ENCODE measurements at regions not wholly inside any gene's neighbourhood (a gene's known extent, or its start where the extent isn't known, plus 50 kb on each side); places are given as distances from the start of the nearest gene placed in this dataset.

DNA sequence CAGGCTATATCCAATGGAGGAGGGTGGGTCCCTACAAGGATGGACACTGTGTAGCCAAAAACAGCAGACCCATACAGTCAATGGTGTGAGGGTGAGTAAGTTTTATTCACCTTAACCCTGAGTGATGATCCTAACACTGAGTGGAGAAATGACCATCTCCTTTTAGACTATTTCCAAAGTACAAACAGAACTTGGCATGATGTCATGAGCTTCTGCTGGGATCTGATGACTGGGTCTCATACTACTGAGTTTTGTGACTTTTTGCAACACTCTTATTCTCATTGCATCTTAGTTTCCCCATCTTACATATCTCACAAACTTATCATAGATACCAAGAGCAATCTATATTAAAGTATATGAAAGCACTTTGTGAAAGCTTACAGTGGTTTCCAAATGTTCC lies 330.3 kb upstream of the CFAP20DC start:
- Histone ChIP-seq H3K9ac (ENCODE audit: extremely low read depth, low read length, poor library complexity, severe bottlenecking) (no peak overlapping the region), H3K27ac (ENCODE audit: low read depth, low read length) (no peak overlapping the region), H3K27me3 (ENCODE audit: control insufficient read depth, insufficient read depth, low read length, poor library complexity, severe bottlenecking) (no peaks in the 10 kb centered on the region), H3K36me3 (ENCODE audit: control insufficient read depth, insufficient read depth, low read length) (no peaks in the 10 kb centered on the region), H3K4me3 (ENCODE audit: low read length) (no peak overlapping the region), H3K9me3 (ENCODE audit: control insufficient read depth, low read length) (no peaks in the 10 kb centered on the region), H3K4me1 (ENCODE audit: control insufficient read depth, insufficient read depth, low read length) (no peaks in the 10 kb centered on the region)
- H3K4me1 Mint-ChIP-seq: no peaks in the 10 kb centered on the region
- peaks cover 3% of the 10 kb centered on the region for H3K27me3 Mint-ChIP-seq (ENCODE audit: insufficient read depth)
- no peak overlapping the region for H3K27ac Mint-ChIP-seq
- no peak for DNase-seq
- H3K9me3 Mint-ChIP-seq: no peaks in the 10 kb centered on the region
- H3K36me3 Mint-ChIP-seq (ENCODE audit: low read depth): no peaks in the 10 kb centered on the region
- no peak overlapping the region for H3K4me3 Mint-ChIP-seq
- no peak for TF ChIP-seq CTCF (conservative IDR thresholded peaks at IDR 0.05)

- peak overlapping the region; percentile 69 for H3K27ac ChIP-seq (ENCODE audit: low read depth, low read length)
- Mint-ChIP-seq H3K36me3 (ENCODE audit: low read depth) (no peaks in the 10 kb centered on the region), H3K4me1 (peaks cover 9% of the 10 kb centered on the region), H3K27me3 (ENCODE audit: insufficient read depth) (peaks cover 3% of the 10 kb centered on the region), H3K4me3 (no peak overlapping the region), H3K9me3 (no peaks in the 10 kb centered on the region), H3K27ac (no peak overlapping the region)
- H3K36me3 ChIP-seq (ENCODE audit: control insufficient read depth, insufficient read depth, low read length): no peaks in the 10 kb centered on the region
- no peak for TF ChIP-seq CTCF (conservative IDR thresholded peaks at IDR 0.05)
- no peak overlapping the region for H3K9ac ChIP-seq (ENCODE audit: extremely low read depth, low read length, poor library complexity, severe bottlenecking)
- H3K4me3 ChIP-seq (ENCODE audit: low read length): no peak overlapping the region
- H3K9me3 ChIP-seq (ENCODE audit: control insufficient read depth, low read length): no peaks in the 10 kb centered on the region
- DNase-seq: no peak
- H3K4me1 ChIP-seq (ENCODE audit: control insufficient read depth, insufficient read depth, low read length): no peaks in the 10 kb centered on the region
- 62 to 80% methylated on average over 2 to 3 of the region's 3 CpGs for WGBS, 2 experiments (ENCODE audit: insufficient coverage in 1 of 2, insufficient read length in 1 of 2)
- H3K27me3 ChIP-seq (ENCODE audit: control insufficient read depth, insufficient read depth, low read length, poor library complexity, severe bottlenecking): no peaks in the 10 kb centered on the region
These were observed 325.0 kb upstream of the CFAP20DC start for GRCh38 chr3:59374818-59375211.

GRCh38 chr3:59374091-59374817 lies 324.4 kb upstream of the CFAP20DC start:
- H3K27ac Mint-ChIP-seq: no peak overlapping the region
- no peak overlapping the region for H3K4me3 ChIP-seq (ENCODE audit: low read length)
- no peak overlapping the region for H3K9ac ChIP-seq (ENCODE audit: extremely low read depth, low read length, poor library complexity, severe bottlenecking)
- H3K9me3 ChIP-seq (ENCODE audit: control insufficient read depth, low read length): no peaks in the 10 kb centered on the region
- no peak for DNase-seq
- peaks cover 3% of the 10 kb centered on the region for H3K27me3 Mint-ChIP-seq (ENCODE audit: insufficient read depth)
- no peaks in the 10 kb centered on the region for H3K9me3 Mint-ChIP-seq
- H3K36me3 ChIP-seq (ENCODE audit: control insufficient read depth, insufficient read depth, low read length): no peaks in the 10 kb centered on the region
- peak overlapping the region; percentile 69 for H3K27ac ChIP-seq (ENCODE audit: low read depth, low read length)
- no peaks in the 10 kb centered on the region for H3K36me3 Mint-ChIP-seq (ENCODE audit: low read depth)
- H3K4me1 ChIP-seq (ENCODE audit: control insufficient read depth, insufficient read depth, low read length): no peaks in the 10 kb centered on the region
- 86 to 89% methylated on average over 4 to 6 of the region's 6 CpGs for WGBS, 2 experiments (ENCODE audit: insufficient coverage in 1 of 2, insufficient read length in 1 of 2)
- no peak for TF ChIP-seq CTCF (conservative IDR thresholded peaks at IDR 0.05)
- no peak overlapping the region for H3K4me3 Mint-ChIP-seq
- H3K27me3 ChIP-seq (ENCODE audit: control insufficient read depth, insufficient read depth, low read length, poor library complexity, severe bottlenecking): no peaks in the 10 kb centered on the region
- peaks cover 9% of the 10 kb centered on the region for H3K4me1 Mint-ChIP-seq

Measured in endodermal cell (in vitro differentiated cells).